ENCODE measurements at regions not wholly inside any gene's neighbourhood (a gene's known extent, or its start where the extent isn't known, plus 50 kb on each side); places are given as distances from the start of the nearest gene placed in this dataset.

DNA sequence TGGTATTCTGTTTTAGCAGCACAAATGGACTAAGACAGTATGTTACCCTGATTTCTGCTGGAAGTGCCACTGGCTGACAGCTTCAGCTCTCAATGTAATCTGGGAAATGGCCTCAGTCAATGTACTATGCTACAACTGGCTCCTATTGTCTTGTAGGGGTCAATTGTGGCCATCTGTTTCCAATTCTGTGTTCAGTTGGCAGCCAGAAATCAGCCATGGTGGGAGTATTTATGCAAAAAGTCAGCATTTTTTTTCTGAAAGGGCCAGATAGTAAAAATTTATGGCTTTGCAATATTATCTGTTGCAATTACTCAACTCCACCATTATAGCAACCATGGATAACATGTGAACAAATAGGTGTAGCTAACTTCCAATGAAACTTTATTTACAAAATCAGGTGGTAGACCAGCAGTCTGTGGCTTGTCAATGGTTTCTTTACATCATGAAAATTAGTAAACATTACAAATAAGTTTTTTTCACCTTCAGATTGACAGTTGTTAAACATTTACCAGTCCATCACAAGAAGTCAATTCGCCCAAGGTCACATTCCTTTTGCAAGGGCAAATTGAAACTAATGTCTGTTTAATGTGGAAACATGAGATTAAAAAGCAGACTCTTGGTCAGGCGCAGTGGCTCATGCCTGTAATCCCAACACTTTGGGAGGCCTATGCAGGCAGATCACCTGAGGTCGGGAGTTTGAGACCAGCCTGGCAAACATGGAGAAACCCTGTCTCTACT, 58.3 kb upstream of the TSHZ2 start (continued):
- TF ChIP-seq SALL2 (CRISPR knock-in tag; IDR thresholded peaks at IDR 0.05) = no peak
- TF ChIP-seq ZNF331 (CRISPR knock-in tag; IDR thresholded peaks at IDR 0.05) = peak; percentile 55; the same call in 1 of the 2 replicates
- TF ChIP-seq ZFP82 (CRISPR knock-in tag; IDR thresholded peaks at IDR 0.05; ENCODE audit: borderline replicate concordance) = no peak
- TF ChIP-seq ZNF530 (CRISPR knock-in tag; IDR thresholded peaks at IDR 0.05; ENCODE audit: low read depth) = no peak
- TF ChIP-seq ZNF234 (CRISPR knock-in tag; conservative IDR thresholded peaks at IDR 0.05) = no peak
- no peak for TF ChIP-seq HIVEP1 (CRISPR knock-in tag; IDR thresholded peaks at IDR 0.05)
- no peak for TF ChIP-seq TARDBP (CRISPR knock-in tag; IDR thresholded peaks at IDR 0.05)
- TF ChIP-seq, protein P1, sequence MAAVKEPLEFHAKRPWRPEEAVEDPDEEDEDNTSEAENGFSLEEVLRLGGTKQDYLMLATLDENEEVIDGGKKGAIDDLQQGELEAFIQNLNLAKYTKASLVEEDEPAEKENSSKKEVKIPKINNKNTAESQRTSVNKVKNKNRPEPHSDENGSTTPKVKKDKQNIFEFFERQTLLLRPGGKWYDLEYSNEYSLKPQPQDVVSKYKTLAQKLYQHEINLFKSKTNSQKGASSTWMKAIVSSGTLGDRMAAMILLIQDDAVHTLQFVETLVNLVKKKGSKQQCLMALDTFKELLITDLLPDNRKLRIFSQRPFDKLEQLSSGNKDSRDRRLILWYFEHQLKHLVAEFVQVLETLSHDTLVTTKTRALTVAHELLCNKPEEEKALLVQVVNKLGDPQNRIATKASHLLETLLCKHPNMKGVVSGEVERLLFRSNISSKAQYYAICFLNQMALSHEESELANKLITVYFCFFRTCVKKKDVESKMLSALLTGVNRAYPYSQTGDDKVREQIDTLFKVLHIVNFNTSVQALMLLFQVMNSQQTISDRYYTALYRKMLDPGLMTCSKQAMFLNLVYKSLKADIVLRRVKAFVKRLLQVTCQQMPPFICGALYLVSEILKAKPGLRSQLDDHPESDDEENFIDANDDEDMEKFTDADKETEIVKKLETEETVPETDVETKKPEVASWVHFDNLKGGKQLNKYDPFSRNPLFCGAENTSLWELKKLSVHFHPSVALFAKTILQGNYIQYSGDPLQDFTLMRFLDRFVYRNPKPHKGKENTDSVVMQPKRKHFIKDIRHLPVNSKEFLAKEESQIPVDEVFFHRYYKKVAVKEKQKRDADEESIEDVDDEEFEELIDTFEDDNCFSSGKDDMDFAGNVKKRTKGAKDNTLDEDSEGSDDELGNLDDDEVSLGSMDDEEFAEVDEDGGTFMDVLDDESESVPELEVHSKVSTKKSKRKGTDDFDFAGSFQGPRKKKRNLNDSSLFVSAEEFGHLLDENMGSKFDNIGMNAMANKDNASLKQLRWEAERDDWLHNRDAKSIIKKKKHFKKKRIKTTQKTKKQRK (IDR thresholded peaks at IDR 0.05; ENCODE audit: low read length) = no peak
- TF ChIP-seq SIX1 (CRISPR knock-in tag; IDR thresholded peaks at IDR 0.05; ENCODE audit: borderline replicate concordance) = peak; percentile 62; the same call in 1 of the 2 replicates
- TF ChIP-seq, protein P2, sequence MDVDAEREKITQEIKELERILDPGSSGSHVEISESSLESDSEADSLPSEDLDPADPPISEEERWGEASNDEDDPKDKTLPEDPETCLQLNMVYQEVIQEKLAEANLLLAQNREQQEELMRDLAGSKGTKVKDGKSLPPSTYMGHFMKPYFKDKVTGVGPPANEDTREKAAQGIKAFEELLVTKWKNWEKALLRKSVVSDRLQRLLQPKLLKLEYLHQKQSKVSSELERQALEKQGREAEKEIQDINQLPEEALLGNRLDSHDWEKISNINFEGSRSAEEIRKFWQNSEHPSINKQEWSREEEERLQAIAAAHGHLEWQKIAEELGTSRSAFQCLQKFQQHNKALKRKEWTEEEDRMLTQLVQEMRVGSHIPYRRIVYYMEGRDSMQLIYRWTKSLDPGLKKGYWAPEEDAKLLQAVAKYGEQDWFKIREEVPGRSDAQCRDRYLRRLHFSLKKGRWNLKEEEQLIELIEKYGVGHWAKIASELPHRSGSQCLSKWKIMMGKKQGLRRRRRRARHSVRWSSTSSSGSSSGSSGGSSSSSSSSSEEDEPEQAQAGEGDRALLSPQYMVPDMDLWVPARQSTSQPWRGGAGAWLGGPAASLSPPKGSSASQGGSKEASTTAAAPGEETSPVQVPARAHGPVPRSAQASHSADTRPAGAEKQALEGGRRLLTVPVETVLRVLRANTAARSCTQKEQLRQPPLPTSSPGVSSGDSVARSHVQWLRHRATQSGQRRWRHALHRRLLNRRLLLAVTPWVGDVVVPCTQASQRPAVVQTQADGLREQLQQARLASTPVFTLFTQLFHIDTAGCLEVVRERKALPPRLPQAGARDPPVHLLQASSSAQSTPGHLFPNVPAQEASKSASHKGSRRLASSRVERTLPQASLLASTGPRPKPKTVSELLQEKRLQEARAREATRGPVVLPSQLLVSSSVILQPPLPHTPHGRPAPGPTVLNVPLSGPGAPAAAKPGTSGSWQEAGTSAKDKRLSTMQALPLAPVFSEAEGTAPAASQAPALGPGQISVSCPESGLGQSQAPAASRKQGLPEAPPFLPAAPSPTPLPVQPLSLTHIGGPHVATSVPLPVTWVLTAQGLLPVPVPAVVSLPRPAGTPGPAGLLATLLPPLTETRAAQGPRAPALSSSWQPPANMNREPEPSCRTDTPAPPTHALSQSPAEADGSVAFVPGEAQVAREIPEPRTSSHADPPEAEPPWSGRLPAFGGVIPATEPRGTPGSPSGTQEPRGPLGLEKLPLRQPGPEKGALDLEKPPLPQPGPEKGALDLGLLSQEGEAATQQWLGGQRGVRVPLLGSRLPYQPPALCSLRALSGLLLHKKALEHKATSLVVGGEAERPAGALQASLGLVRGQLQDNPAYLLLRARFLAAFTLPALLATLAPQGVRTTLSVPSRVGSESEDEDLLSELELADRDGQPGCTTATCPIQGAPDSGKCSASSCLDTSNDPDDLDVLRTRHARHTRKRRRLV (CRISPR knock-in tag; IDR thresholded peaks at IDR 0.05) = no peak
- TF ChIP-seq ZNF407 (CRISPR knock-in tag; IDR thresholded peaks at IDR 0.05; ENCODE audit: not compliant biosample characterization) = no peak
- no peak; the same call in 1 of the 2 replicates for TF ChIP-seq ZNF350 (CRISPR knock-in tag; IDR thresholded peaks at IDR 0.05; ENCODE audit: borderline replicate concordance, low read depth)
